SK-N-SH treated with all-trans-retinoic acid at 6 μM for 48 hours (cell line): ENCODE measurements at regions not wholly inside any gene's neighbourhood (a gene's known extent, or its start where the extent isn't known, plus 50 kb on each side); places are given as distances from the start of the nearest gene placed in this dataset.
A peak's percentile ranks its signal among the peaks of the same experiment; 100 is the strongest.

Experiments
- ATAC-seq: fragments of 200-7000 bp; cut with Tn5 transposase; 3 replicates; pipeline ENCODE4 v1.9.1; 2020; ENCODE audit warnings: mild to moderate bottlenecking, moderate library complexity
- ARNTL ChIP-seq: fragments of 450-650 bp; formaldehyde crosslinking; IDR thresholded peaks from 2 replicates; pipeline ENCODE4 v1.5.0; 2020; ENCODE audit warnings: low read depth, mild to moderate bottlenecking, moderate library complexity, borderline replicate concordance
- CREB5 ChIP-seq: fragments of 250-450 bp; sonication (Bioruptor Pico); IDR thresholded peaks from 2 replicates; pipeline ENCODE4 v1.5.1; 2020; ENCODE audit warnings: low read depth, mild to moderate bottlenecking, moderate library complexity
- CSDC2 ChIP-seq: fragments of 250-450 bp; sonication (Bioruptor Pico); IDR thresholded peaks from 2 replicates; pipeline ENCODE4 v1.5.0; 2020; ENCODE audit warnings: mild to moderate bottlenecking, moderate library complexity
- ESRRG ChIP-seq: fragments of 250-450 bp; sonication (Bioruptor Pico); IDR thresholded peaks from 2 replicates; pipeline ENCODE4 v1.6.1; 2021; ENCODE audit warnings: mild to moderate bottlenecking
- GLIS3 ChIP-seq: fragments of 250-450 bp; sonication (Bioruptor Pico); IDR thresholded peaks from 2 replicates; pipeline ENCODE4 v1.5.0; 2020; ENCODE audit warnings: mild to moderate bottlenecking, moderate library complexity
- ISL1 ChIP-seq: fragments of 250-450 bp; sonication (Bioruptor Pico); IDR thresholded peaks from 2 replicates; pipeline ENCODE4 v2.1.2; 2022; ENCODE audit warnings: mild to moderate bottlenecking, moderate library complexity
- OSR1 ChIP-seq: fragments of 250-450 bp; sonication (Bioruptor Pico); IDR thresholded peaks from 2 replicates; pipeline ENCODE4 v1.8.0; 2022; ENCODE audit warnings: moderate library complexity, mild to moderate bottlenecking, inconsistent platforms
- PATZ1 ChIP-seq: fragments of 250-450 bp; sonication (Bioruptor Pico); IDR thresholded peaks from 2 replicates; pipeline ENCODE4 v1.8.0; 2020; ENCODE audit warnings: mild to moderate bottlenecking, moderate library complexity, borderline replicate concordance
- POU6F1 ChIP-seq: fragments of 250-450 bp; sonication (Bioruptor Pico); IDR thresholded peaks from 2 replicates; pipeline ENCODE4 v1.8.0; 2021; ENCODE audit warnings: low read depth, mild to moderate bottlenecking, moderate library complexity, borderline replicate concordance
- PPARA ChIP-seq: fragments of 250-450 bp; sonication (Bioruptor Pico); IDR thresholded peaks from 2 replicates; pipeline ENCODE4 v1.5.0; 2020; ENCODE audit warnings: mild to moderate bottlenecking, borderline replicate concordance
- RARB ChIP-seq: fragments of 250-450 bp; sonication (Bioruptor Pico); IDR thresholded peaks from 2 replicates; pipeline ENCODE4 v1.8.0; 2021; ENCODE audit warnings: mild to moderate bottlenecking, moderate library complexity
- SNAI2 ChIP-seq: fragments of 250-450 bp; sonication (Bioruptor Pico); IDR thresholded peaks from 2 replicates; pipeline ENCODE4 v1.5.0; 2020; ENCODE audit warnings: mild to moderate bottlenecking, moderate library complexity
- TCF4 ChIP-seq: fragments of 250-450 bp; sonication (Bioruptor Pico); IDR thresholded peaks from 2 replicates; pipeline ENCODE4 v1.8.0; 2021; ENCODE audit warnings: mild to moderate bottlenecking, moderate library complexity, borderline replicate concordance
- TOX ChIP-seq: fragments of 250-450 bp; sonication (Bioruptor Pico); IDR thresholded peaks from 2 replicates; pipeline ENCODE4 v1.8.0; 2021; ENCODE audit warnings: mild to moderate bottlenecking, moderate library complexity, borderline replicate concordance
- TSHZ2 ChIP-seq: fragments of 250-450 bp; sonication (Bioruptor Pico); IDR thresholded peaks from 2 replicates; pipeline ENCODE4 v1.5.0; 2020; ENCODE audit warnings: mild to moderate bottlenecking, moderate library complexity
- ZC3H10 ChIP-seq: fragments of 250-450 bp; sonication (Bioruptor Pico); IDR thresholded peaks from 2 replicates; pipeline ENCODE4 v1.5.1; 2021; ENCODE audit warnings: mild to moderate bottlenecking, moderate library complexity
- ZFP3 ChIP-seq: fragments of 250-450 bp; sonication (Bioruptor Pico); IDR thresholded peaks from 2 replicates; pipeline ENCODE4 v1.5.0; 2020; ENCODE audit warnings: mild to moderate bottlenecking, moderate library complexity
- ZNF565 ChIP-seq: fragments of 450-650 bp; formaldehyde crosslinking; conservative IDR thresholded peaks from 2 replicates; pipeline ENCODE4 v1.5.0; 2020; ENCODE audit warnings: low read depth, mild to moderate bottlenecking, moderate library complexity
- ZNF70 ChIP-seq: fragments of 450-650 bp; formaldehyde crosslinking; IDR thresholded peaks from 2 replicates; pipeline ENCODE4 v1.5.0; 2020; ENCODE audit warnings: mild to moderate bottlenecking, moderate library complexity
- ZNF8 ChIP-seq: fragments of 450-650 bp; formaldehyde crosslinking; IDR thresholded peaks from 2 replicates; pipeline ENCODE4 v1.5.0; 2020; ENCODE audit warnings: mild to moderate bottlenecking, moderate library complexity

- TF ChIP-seq GLIS3, result no peak
- TF ChIP-seq PPARA, result no peak
- TF ChIP-seq POU6F1 (CRISPR knock-in tag), result no peak
- no peak for TF ChIP-seq ZNF8 (CRISPR knock-in tag)
- no peak for TF ChIP-seq ZNF565 (CRISPR knock-in tag)
- TF ChIP-seq TOX, result no peak
- TF ChIP-seq ZC3H10 (CRISPR knock-in tag), result no peak
- no peak for TF ChIP-seq TSHZ2
- no peak for TF ChIP-seq TCF4 (CRISPR knock-in tag)
- TF ChIP-seq ESRRG (CRISPR knock-in tag), result no peak
- no peak for TF ChIP-seq ZFP3 (CRISPR knock-in tag)
- TF ChIP-seq CSDC2 (CRISPR knock-in tag), result no peak
- ATAC-seq, result no peak
Observed at GRCh38 chr5:17354265-17354664, 136.8 kb downstream of the BASP1 start.

- no peak for ATAC-seq
- TF ChIP-seq ZNF8 (CRISPR knock-in tag) (no peak), PATZ1 (CRISPR knock-in tag) (no peak), TCF4 (CRISPR knock-in tag) (no peak), ZFP3 (CRISPR knock-in tag) (peak; percentile 68; the same call in 1 of the 2 replicates)
Observed at GRCh38 chr5:17355586-17356346, 138.3 kb downstream of the BASP1 start.

GRCh38 chr5:17356551-17356950 lies 139.1 kb downstream of the BASP1 start:
- TF ChIP-seq CREB5, result no peak
- no peak for TF ChIP-seq OSR1 (CRISPR knock-in tag)
- no peak for TF ChIP-seq ISL1
- no peak for TF ChIP-seq RARB
- no peak for TF ChIP-seq TCF4 (CRISPR knock-in tag)
- no peak for TF ChIP-seq ARNTL (CRISPR knock-in tag)
- no peak for TF ChIP-seq SNAI2 (CRISPR knock-in tag)
- no peak for TF ChIP-seq POU6F1 (CRISPR knock-in tag)
- no peak for TF ChIP-seq ZC3H10 (CRISPR knock-in tag)
- no peak for TF ChIP-seq ZNF70 (CRISPR knock-in tag)
- no peak for TF ChIP-seq ESRRG (CRISPR knock-in tag)
- TF ChIP-seq PATZ1 (CRISPR knock-in tag), result no peak
- no peak for ATAC-seq
